Neural cell (in vitro differentiated cells): ENCODE measurements at regions not wholly inside any gene's neighbourhood (a gene's known extent, or its start where the extent isn't known, plus 50 kb on each side); places are given as distances from the start of the nearest gene placed in this dataset.

Source experiments
- CTCF ChIP-seq: fragments of 450-650 bp; IDR thresholded peaks from 2 replicates; pipeline ENCODE4 v1.5.1; 2014; ENCODE audit warnings: antibody characterized with exemption, mild to moderate bottlenecking, moderate library complexity; ENCODE audit not compliant: poor library complexity, severe bottlenecking
- EP300 ChIP-seq: fragments of 450-650 bp; conservative IDR thresholded peaks from 2 replicates; pipeline ENCODE4 v1.6.1; 2014; ENCODE audit warnings: antibody characterized with exemption, mild to moderate bottlenecking, moderate library complexity; ENCODE audit not compliant: poor library complexity, severe bottlenecking
- EZH2 ChIP-seq: fragments of 200-600, 300-800 bp; shearing (Covaris generic), sonication (generic); IDR thresholded peaks from 2 replicates; pipeline ENCODE4 v1.6.1; 2014; ENCODE audit warnings: antibody characterized with exemption, low read length, borderline replicate concordance, mild to moderate bottlenecking; ENCODE audit not compliant: insufficient read depth, poor library complexity, severe bottlenecking
- MXI1 ChIP-seq: fragments of 450-650 bp; conservative IDR thresholded peaks from 2 replicates; pipeline ENCODE4 v1.6.1; 2014; ENCODE audit warnings: antibody characterized with exemption, mild to moderate bottlenecking; ENCODE audit not compliant: poor library complexity, severe bottlenecking
- POLR2AphosphoS5 ChIP-seq: IDR thresholded peaks from 2 replicates; pipeline ENCODE4 v1.6.1; 2012
- RAD21 ChIP-seq: fragments of 450-650 bp; conservative IDR thresholded peaks from 2 replicates; pipeline ENCODE4 v1.6.1; 2014; ENCODE audit warnings: antibody characterized with exemption, mild to moderate bottlenecking, moderate library complexity
- REST ChIP-seq: IDR thresholded peaks from 2 replicates; pipeline ENCODE4 v1.6.1; 2012; ENCODE audit warnings: borderline replicate concordance
- SMC3 ChIP-seq: fragments of 450-650 bp; conservative IDR thresholded peaks from 2 replicates; pipeline ENCODE4 v1.6.1; 2014; ENCODE audit warnings: antibody characterized with exemption, mild to moderate bottlenecking, moderate library complexity; ENCODE audit not compliant: poor library complexity
- TAF1 ChIP-seq: IDR thresholded peaks from 2 replicates; pipeline ENCODE4 v1.6.1; 2012; ENCODE audit warnings: low read depth

GRCh38 chr17:53765609-53766008 is 57.1 kb upstream of the KIF2B start:
- TF ChIP-seq REST = no peak
- no peak for TF ChIP-seq EP300
- TF ChIP-seq CTCF = no peak
- no peak for TF ChIP-seq POLR2AphosphoS5
- TF ChIP-seq EZH2 = no peak
- no peak for TF ChIP-seq RAD21
- no peak for TF ChIP-seq SMC3
- TF ChIP-seq TAF1 = no peak
- TF ChIP-seq MXI1 = no peak
